Loucy (cell line): ENCODE measurements at regions not wholly inside any gene's neighbourhood (a gene's known extent, or its start where the extent isn't known, plus 50 kb on each side); places are given as distances from the start of the nearest gene placed in this dataset.

Experiments
- H2AFZ ChIP-seq: fragments of 200-600 bp; sonication (generic); 2 replicates; pipeline ENCODE4 v1.6.0; 2016; ENCODE audit warnings: antibody characterized with exemption, mild to moderate bottlenecking, low read length, moderate library complexity
- H3F3A ChIP-seq: fragments of 200-600 bp; 2 replicates; pipeline ENCODE4 v1.6.0; 2016; ENCODE audit warnings: antibody characterized with exemption, low read depth, mild to moderate bottlenecking
- H3K27me3 ChIP-seq: fragments of 200-600 bp; sonication (generic); 2 replicates; pipeline ENCODE4 v1.6.1; 2014; ENCODE audit warnings: low read length, mild to moderate bottlenecking; ENCODE audit not compliant: insufficient read depth, poor library complexity, severe bottlenecking
- H3K36me3 ChIP-seq: fragments of 200-600 bp; sonication (generic); 2 replicates; pipeline ENCODE4 v1.6.1; 2016; ENCODE audit warnings: low read length; ENCODE audit not compliant: insufficient read depth
- H3K4me1 ChIP-seq: fragments of 200-600 bp; sonication (generic); 2 replicates; pipeline ENCODE4 v1.5.1; 2014; ENCODE audit warnings: low read length, mild to moderate bottlenecking; ENCODE audit not compliant: insufficient read depth, poor library complexity, severe bottlenecking
- H3K4me2 ChIP-seq: fragments of 200-600 bp; sonication (generic); 2 replicates; pipeline ENCODE4 v1.6.0; 2014; ENCODE audit warnings: antibody characterized with exemption, low read length, low read depth, mild to moderate bottlenecking; ENCODE audit not compliant: poor library complexity, severe bottlenecking
- H3K4me3 ChIP-seq: fragments of 200-600 bp; sonication (generic); 2 replicates; pipeline ENCODE4 v1.5.1; 2014; ENCODE audit warnings: low read length, mild to moderate bottlenecking, mixed read lengths; ENCODE audit not compliant: poor library complexity, severe bottlenecking
- H3K79me2 ChIP-seq: fragments of 200-600 bp; sonication (generic); 2 replicates; pipeline ENCODE4 v1.6.1; 2014; ENCODE audit warnings: low read length; ENCODE audit not compliant: insufficient read depth
- H3K9ac ChIP-seq: fragments of 200-600 bp; sonication (generic); 2 replicates; pipeline ENCODE4 v1.6.0; 2014; ENCODE audit warnings: mild to moderate bottlenecking, low read depth, low read length, moderate library complexity; ENCODE audit not compliant: poor library complexity, severe bottlenecking
- H3K9me2 ChIP-seq: fragments of 200-600 bp; sonication (generic); replicated peaks from 2 replicates; pipeline ENCODE4 v1.6.1; 2016; ENCODE audit warnings: low read depth, low read length, mixed read lengths
- H3K9me3 ChIP-seq: fragments of 200-600 bp; sonication (generic); 2 replicates; pipeline ENCODE4 v1.6.1; 2014; ENCODE audit warnings: mild to moderate bottlenecking, antibody characterized with exemption, low read length, low read depth; ENCODE audit not compliant: insufficient read depth
- H4K20me1 ChIP-seq: fragments of 200-600 bp; sonication (generic); 2 replicates; pipeline ENCODE4 v1.6.0; 2014; ENCODE audit warnings: antibody characterized with exemption, low read length, mild to moderate bottlenecking; ENCODE audit not compliant: insufficient read depth, poor library complexity, severe bottlenecking
- CTCF ChIP-seq: fragments of 200-600 bp; sonication (generic); conservative IDR thresholded peaks from 2 replicates; pipeline ENCODE4 v1.5.1; 2014; ENCODE audit warnings: mild to moderate bottlenecking, antibody characterized with exemption, low read length
- EZH2phosphoT487 ChIP-seq: fragments of 200-600 bp; IDR thresholded peaks from 2 replicates; pipeline ENCODE4 v1.6.1; 2018; ENCODE audit warnings: antibody characterized with exemption, mild to moderate bottlenecking, moderate library complexity, borderline replicate concordance

- no peak for TF ChIP-seq EZH2phosphoT487
- TF ChIP-seq CTCF, result no peak
These were observed 242.0 kb downstream of the HAUS1 start for GRCh38 chr18:46346213-46346612.

GRCh38 chr18:46346896-46347630 lies 242.9 kb downstream of the HAUS1 start:
- Histone ChIP-seq H2AFZ (no peak overlapping the region), H3K4me1 (peaks cover 42% of the 10 kb centered on the region), H3K9me2 (no peaks in the 10 kb centered on the region), H3K27me3 (no peaks in the 10 kb centered on the region), H3K9ac (no peak overlapping the region), H3K4me2 (no peak overlapping the region), H3K36me3 (no peaks in the 10 kb centered on the region), H3F3A (no peaks in the 10 kb centered on the region), H3K9me3 (no peaks in the 10 kb centered on the region), H3K79me2 (no peaks in the 10 kb centered on the region), H3K4me3 (no peak overlapping the region), H4K20me1 (no peaks in the 10 kb centered on the region)
- TF ChIP-seq EZH2phosphoT487 (no peak), CTCF (no peak)

More at GRCh38 chr18:46346213-46346612, 242.0 kb downstream of the HAUS1 start:
- H2AFZ ChIP-seq, result no peak overlapping the region
- H3K4me3 ChIP-seq, result no peak overlapping the region
- no peaks in the 10 kb centered on the region for H3K9me2 ChIP-seq
- H3K9me3 ChIP-seq, result no peaks in the 10 kb centered on the region
- H3K36me3 ChIP-seq, result no peaks in the 10 kb centered on the region
- no peak overlapping the region for H3K9ac ChIP-seq
- no peaks in the 10 kb centered on the region for H3K27me3 ChIP-seq
- no peaks in the 10 kb centered on the region for H3F3A ChIP-seq
- no peaks in the 10 kb centered on the region for H4K20me1 ChIP-seq
- H3K4me2 ChIP-seq, result no peak overlapping the region
- H3K79me2 ChIP-seq, result no peaks in the 10 kb centered on the region
- peaks cover 45% of the 10 kb centered on the region for H3K4me1 ChIP-seq

- Histone ChIP-seq H3K4me1 (peaks cover 13% of the 10 kb centered on the region), H3K27me3 (no peaks in the 10 kb centered on the region), H4K20me1 (no peaks in the 10 kb centered on the region), H3F3A (no peaks in the 10 kb centered on the region), H2AFZ (no peak overlapping the region), H3K9me3 (no peaks in the 10 kb centered on the region), H3K79me2 (no peaks in the 10 kb centered on the region), H3K9ac (no peak overlapping the region), H3K36me3 (no peaks in the 10 kb centered on the region), H3K9me2 (no peaks in the 10 kb centered on the region), H3K4me2 (no peak overlapping the region), H3K4me3 (no peak overlapping the region)
- TF ChIP-seq CTCF (no peak), EZH2phosphoT487 (no peak)
These were observed 246.5 kb downstream of the HAUS1 start for GRCh38 chr18:46350598-46351159.
